ENCODE measurements at regions not wholly inside any gene's neighbourhood (a gene's known extent, or its start where the extent isn't known, plus 50 kb on each side); places are given as distances from the start of the nearest gene placed in this dataset.

- Histone ChIP-seq H3K14ac (ENCODE audit: insufficient read depth, low read length) (no peak overlapping the region), H2BK15ac (ENCODE audit: low read depth, low read length) (no peak overlapping the region), H2BK120ac (ENCODE audit: low read depth, low read length, poor library complexity, severe bottlenecking) (no peak overlapping the region), H4K91ac (ENCODE audit: insufficient read length, low read depth, low read length) (no peak overlapping the region), H2AK5ac (ENCODE audit: insufficient read length, low read length) (no peak overlapping the region), H2BK5ac (ENCODE audit: insufficient read length, low read length) (no peak overlapping the region), H2AFZ (ENCODE audit: low read length) (no peak overlapping the region), H3T11ph (ENCODE audit: low read length) (no peak overlapping the region), H3K4ac (ENCODE audit: low read depth, low read length) (no peak overlapping the region), H4K5ac (ENCODE audit: insufficient read length, low read depth, low read length) (no peak overlapping the region), H3K79me1 (ENCODE audit: insufficient read depth, low read depth, low read length, poor library complexity, severe bottlenecking) (no peaks in the 10 kb centered on the region), H3K23me2 (ENCODE audit: insufficient read length, low read depth, low read length, poor library complexity, severe bottlenecking) (no peaks in the 10 kb centered on the region), H3K27ac (ENCODE audit: insufficient read length, low read depth, low read length) (no peak overlapping the region), H3K4me2 (ENCODE audit: insufficient read depth, insufficient read length, low read length) (no peak overlapping the region), H4K20me1 (ENCODE audit: control insufficient read depth, insufficient read depth, insufficient read length) (no peaks in the 10 kb centered on the region), H3K4me1 (ENCODE audit: insufficient read depth, low read length) (no peaks in the 10 kb centered on the region), H3K56ac (ENCODE audit: insufficient read length, low read depth, low read length) (no peak overlapping the region), H4K8ac (replicated peaks; ENCODE audit: insufficient read length, low read depth, low read length) (no peak overlapping the region), H2BK12ac (ENCODE audit: insufficient read length, low read depth, low read length) (no peak overlapping the region), H3K27me3 (ENCODE audit: insufficient read depth, low read length) (no peaks in the 10 kb centered on the region), H2BK20ac (ENCODE audit: low read depth, low read length, poor library complexity, severe bottlenecking) (no peak overlapping the region), H3K18ac (ENCODE audit: insufficient read length, low read depth, low read length) (no peak overlapping the region), H3K9ac (ENCODE audit: extremely low read depth, insufficient read length, low read length) (no peak overlapping the region), H3K9me3 (ENCODE audit: control insufficient read depth, low read depth, low read length) (no peaks in the 10 kb centered on the region), H3K23ac (ENCODE audit: insufficient read length, low read depth, low read length) (no peak overlapping the region), H3K79me2 (ENCODE audit: insufficient read depth, low read length) (no peaks in the 10 kb centered on the region; the same call in 1 of the 2 replicates)
- Mint-ChIP-seq H3K4me1 (peaks cover 21 to 28% of the 10 kb centered on the region in 2 experiments), H3K27ac (no peak overlapping the region), H3K4me3 (no peak overlapping the region), H3K9me3 (no peaks in the 10 kb centered on the region; a peak in 1 of 5 replicates), H3K36me3 (ENCODE audit: insufficient read depth in 1 of 3, low read depth in 3 of 3) (no peaks in the 10 kb centered on the region; a peak in 1 of 7 replicates), H3K27me3 (ENCODE audit: low read depth) (0 out of 2 replicates have a peak, but pooled peaks cover 1% of the 10 kb centered on the region)
- DNase-seq: no peak
- no peak for TF ChIP-seq CTCF (conservative IDR thresholded peaks at IDR 0.05)
- WGBS (ENCODE audit: extremely low coverage, insufficient read length, low lambda C conversion rate): no CpG with 5 or more reads among the region's 2 CpGs
Measured at GRCh38 chr22:27535452-27535851, 266.1 kb downstream of the MN1 start.
